HG02763 (cell line): ENCODE measurements at regions not wholly inside any gene's neighbourhood (a gene's known extent, or its start where the extent isn't known, plus 50 kb on each side); places are given as distances from the start of the nearest gene placed in this dataset.

Source experiments
- ATAC-seq: cut with Tn5 transposase; IDR thresholded peaks from one replicate; pipeline ENCODE4 v1.9.1; 2021; ENCODE audit warnings: mild to moderate bottlenecking, moderate library complexity; ENCODE audit not compliant: unreplicated experiment

GRCh38 chr13:44117816-44118215 is 238.1 kb downstream of the LACC1 start:
- ATAC-seq, result no peak

GRCh38 chr13:44118881-44119280 is 239.2 kb downstream of the LACC1 start:
- ATAC-seq, result no peak

GRCh38 chr13:44120043-44120442 is 240.3 kb downstream of the LACC1 start:
- ATAC-seq, result no peak

- ATAC-seq, result no peak
Measured at GRCh38 chr13:44120849-44121755, 241.4 kb downstream of the LACC1 start.

- ATAC-seq, result no peak
Measured at GRCh38 chr13:44124352-44124751, 244.6 kb downstream of the LACC1 start.

- no peak for ATAC-seq
Measured at GRCh38 chr13:44125943-44126469, 246.3 kb downstream of the LACC1 start.

- ATAC-seq, result no peak
Measured at GRCh38 chr13:44128552-44129001, 245.0 kb upstream of the SERP2 start.

- no peak for ATAC-seq
Measured at GRCh38 chr13:44129418-44129817, 244.2 kb upstream of the SERP2 start.

- no peak for ATAC-seq
Measured at GRCh38 chr13:44131069-44131614, 242.5 kb upstream of the SERP2 start.

GRCh38 chr13:44132710-44133109 is 240.9 kb upstream of the SERP2 start:
- no peak for ATAC-seq

- ATAC-seq, result no peak
Measured at GRCh38 chr13:44133626-44134025, 240.0 kb upstream of the SERP2 start.

GRCh38 chr13:44135566-44135965 is 238.1 kb upstream of the SERP2 start:
- no peak for ATAC-seq

GRCh38 chr13:44136696-44137268 is 236.8 kb upstream of the SERP2 start:
- ATAC-seq, result no peak

GRCh38 chr13:44137466-44137865 is 236.2 kb upstream of the SERP2 start:
- no peak for ATAC-seq

- no peak for ATAC-seq
Measured at GRCh38 chr13:44140146-44140545, 233.5 kb upstream of the SERP2 start.

GRCh38 chr13:44140888-44141724 is 232.5 kb upstream of the SERP2 start:
- ATAC-seq, result no peak

GRCh38 chr13:44141725-44142539 is 231.7 kb upstream of the SERP2 start:
- peak; percentile 100 for ATAC-seq

- no peak for ATAC-seq
Measured at GRCh38 chr13:44142540-44142867, 231.1 kb upstream of the SERP2 start.

- ATAC-seq, result no peak
Measured at GRCh38 chr13:44142941-44143665, 230.5 kb upstream of the SERP2 start.

- no peak for ATAC-seq
Measured at GRCh38 chr13:44146138-44146537, 227.5 kb upstream of the SERP2 start.
